Spleen (tissue), 7 donors: ENCODE measurements at regions not wholly inside any gene's neighbourhood (a gene's known extent, or its start where the extent isn't known, plus 50 kb on each side); places are given as distances from the start of the nearest gene placed in this dataset.

Experiments
- POLR2A ChIP-seq, 3 donors: fragments of 450-650 bp; IDR thresholded peaks; one replicate each; pipeline ENCODE4 v1.5.1; 2017; ENCODE audit warnings: antibody characterized with exemption in 3 of 3, mild to moderate bottlenecking in 1 of 3
- POLR2AphosphoS5 ChIP-seq, 3 donors: sonication (generic); formaldehyde crosslinking; IDR thresholded peaks; one replicate each; pipeline ENCODE4 v1.5.1; 2017; ENCODE audit warnings: antibody characterized with exemption in 3 of 3
- TF ChIP-seq, protein P1 (sequence below), 11 experiments: fragments of 200-600 bp in 7 of 11; fragments of 450-650 bp in 4 of 11; sonication (generic) in 4 of 11; IDR thresholded peaks in 8 of 11; conservative IDR thresholded peaks in 3 of 11; 1 replicate in 7 of 11; 2 replicates in 4 of 11; pipeline versions ENCODE4 v1.4.0 to v1.8.0; 2016 to 2021; ENCODE audit warnings: antibody characterized with exemption in 11 of 11, inconsistent platforms in 4 of 11, mild to moderate bottlenecking in 1 of 11
- donor health status: DM: no; HTN: no; CAD: no; lungs with moderate emphysema.
- donor health status: DM: no; HTN: no; CAD: no.
- donor health status: DM: no; HTN: no; CAD: no.

- TF ChIP-seq, protein P1, sequence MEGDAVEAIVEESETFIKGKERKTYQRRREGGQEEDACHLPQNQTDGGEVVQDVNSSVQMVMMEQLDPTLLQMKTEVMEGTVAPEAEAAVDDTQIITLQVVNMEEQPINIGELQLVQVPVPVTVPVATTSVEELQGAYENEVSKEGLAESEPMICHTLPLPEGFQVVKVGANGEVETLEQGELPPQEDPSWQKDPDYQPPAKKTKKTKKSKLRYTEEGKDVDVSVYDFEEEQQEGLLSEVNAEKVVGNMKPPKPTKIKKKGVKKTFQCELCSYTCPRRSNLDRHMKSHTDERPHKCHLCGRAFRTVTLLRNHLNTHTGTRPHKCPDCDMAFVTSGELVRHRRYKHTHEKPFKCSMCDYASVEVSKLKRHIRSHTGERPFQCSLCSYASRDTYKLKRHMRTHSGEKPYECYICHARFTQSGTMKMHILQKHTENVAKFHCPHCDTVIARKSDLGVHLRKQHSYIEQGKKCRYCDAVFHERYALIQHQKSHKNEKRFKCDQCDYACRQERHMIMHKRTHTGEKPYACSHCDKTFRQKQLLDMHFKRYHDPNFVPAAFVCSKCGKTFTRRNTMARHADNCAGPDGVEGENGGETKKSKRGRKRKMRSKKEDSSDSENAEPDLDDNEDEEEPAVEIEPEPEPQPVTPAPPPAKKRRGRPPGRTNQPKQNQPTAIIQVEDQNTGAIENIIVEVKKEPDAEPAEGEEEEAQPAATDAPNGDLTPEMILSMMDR (IDR thresholded peaks at IDR 0.05 in 8 of 11, conservative IDR thresholded peaks at IDR 0.05 in 3 of 11), result no peak
- no peak for TF ChIP-seq POLR2A (IDR thresholded peaks at IDR 0.05)
- no peak for TF ChIP-seq POLR2AphosphoS5 (IDR thresholded peaks at IDR 0.05)
These were observed 284.3 kb upstream of the CDH11 start for GRCh38 chr16:65406116-65406515.
